Keratinocyte (primary cell): ENCODE measurements at regions not wholly inside any gene's neighbourhood (a gene's known extent, or its start where the extent isn't known, plus 50 kb on each side); places are given as distances from the start of the nearest gene placed in this dataset.

ENCODE experiments used
- EZH2 ChIP-seq: IDR thresholded peaks from one replicate; pipeline ENCODE4 v1.6.1; 2012; ENCODE audit warnings: inconsistent platforms, mild to moderate bottlenecking, low read length, moderate library complexity
- TF ChIP-seq, protein P1 (sequence below), 3 experiments: IDR thresholded peaks in 1 of 3; conservative IDR thresholded peaks in 1 of 3; optimal IDR thresholded peaks in 1 of 3; 2 replicates in 2 of 3; 3 replicates in 1 of 3; pipeline versions ENCODE3 to v1.5.1; 2011; ENCODE audit warnings: low read length in 3 of 3, mild to moderate bottlenecking in 3 of 3, moderate library complexity in 2 of 3, control low read depth in 1 of 3, inconsistent platforms in 1 of 3; ENCODE audit not compliant: insufficient read depth in 2 of 3; ENCODE audit errors: extremely low read depth in 1 of 3

DNA sequence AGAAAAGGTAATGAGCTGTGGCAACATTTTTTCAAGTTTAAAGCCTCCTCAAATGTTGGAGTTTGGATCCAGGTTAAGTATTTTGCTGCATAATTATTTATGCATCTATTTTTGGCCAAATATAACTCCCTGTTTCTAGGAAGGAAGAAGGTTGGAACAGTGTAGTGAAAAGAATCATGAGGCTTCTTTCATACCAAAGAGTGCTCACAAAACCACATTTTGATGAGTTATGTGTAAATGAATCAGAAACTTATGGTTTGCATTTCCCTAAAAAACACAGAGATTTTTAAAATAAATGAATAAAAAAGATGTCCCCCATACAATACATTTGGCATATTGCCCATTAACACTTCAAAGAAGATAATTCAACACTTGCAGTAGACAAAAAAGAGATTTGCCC is 246.9 kb upstream of the PRDM1 start:
- TF ChIP-seq, protein P1, sequence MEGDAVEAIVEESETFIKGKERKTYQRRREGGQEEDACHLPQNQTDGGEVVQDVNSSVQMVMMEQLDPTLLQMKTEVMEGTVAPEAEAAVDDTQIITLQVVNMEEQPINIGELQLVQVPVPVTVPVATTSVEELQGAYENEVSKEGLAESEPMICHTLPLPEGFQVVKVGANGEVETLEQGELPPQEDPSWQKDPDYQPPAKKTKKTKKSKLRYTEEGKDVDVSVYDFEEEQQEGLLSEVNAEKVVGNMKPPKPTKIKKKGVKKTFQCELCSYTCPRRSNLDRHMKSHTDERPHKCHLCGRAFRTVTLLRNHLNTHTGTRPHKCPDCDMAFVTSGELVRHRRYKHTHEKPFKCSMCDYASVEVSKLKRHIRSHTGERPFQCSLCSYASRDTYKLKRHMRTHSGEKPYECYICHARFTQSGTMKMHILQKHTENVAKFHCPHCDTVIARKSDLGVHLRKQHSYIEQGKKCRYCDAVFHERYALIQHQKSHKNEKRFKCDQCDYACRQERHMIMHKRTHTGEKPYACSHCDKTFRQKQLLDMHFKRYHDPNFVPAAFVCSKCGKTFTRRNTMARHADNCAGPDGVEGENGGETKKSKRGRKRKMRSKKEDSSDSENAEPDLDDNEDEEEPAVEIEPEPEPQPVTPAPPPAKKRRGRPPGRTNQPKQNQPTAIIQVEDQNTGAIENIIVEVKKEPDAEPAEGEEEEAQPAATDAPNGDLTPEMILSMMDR (optimal IDR thresholded peaks at IDR 0.05 in 1 of 3, IDR thresholded peaks at IDR 0.05 in 1 of 3, conservative IDR thresholded peaks at IDR 0.05 in 1 of 3; ENCODE audit: extremely low read depth in 1 of 3, insufficient read depth in 2 of 3, low read length in 3 of 3) = no peak
- no peak for TF ChIP-seq EZH2
